Astrocyte of the cerebellum (primary cell): ENCODE measurements at regions not wholly inside any gene's neighbourhood (a gene's known extent, or its start where the extent isn't known, plus 50 kb on each side); places are given as distances from the start of the nearest gene placed in this dataset.

ENCODE experiments used
- DNase-seq: peaks from one replicate; pipeline ENCODE4 v3.0.0-alpha.2; 2011; ENCODE audit warnings: low read depth
- H3K4me3 ChIP-seq: 2 replicates; pipeline ENCODE4 v1.5.1; 2011; ENCODE audit warnings: mild to moderate bottlenecking, low read depth, low read length, moderate library complexity
- CTCF ChIP-seq: IDR thresholded peaks from 2 replicates; pipeline ENCODE4 v1.5.1; 2012; ENCODE audit warnings: low read length, low read depth, moderate library complexity, mild to moderate bottlenecking; ENCODE audit errors: missing control alignments
- in situ Hi-C: cut with HindIII; loops from 2 replicates; pipeline ENCODE4 v1.10.0; 2017; ENCODE audit warnings: low sequenced_read_pairs

DNA sequence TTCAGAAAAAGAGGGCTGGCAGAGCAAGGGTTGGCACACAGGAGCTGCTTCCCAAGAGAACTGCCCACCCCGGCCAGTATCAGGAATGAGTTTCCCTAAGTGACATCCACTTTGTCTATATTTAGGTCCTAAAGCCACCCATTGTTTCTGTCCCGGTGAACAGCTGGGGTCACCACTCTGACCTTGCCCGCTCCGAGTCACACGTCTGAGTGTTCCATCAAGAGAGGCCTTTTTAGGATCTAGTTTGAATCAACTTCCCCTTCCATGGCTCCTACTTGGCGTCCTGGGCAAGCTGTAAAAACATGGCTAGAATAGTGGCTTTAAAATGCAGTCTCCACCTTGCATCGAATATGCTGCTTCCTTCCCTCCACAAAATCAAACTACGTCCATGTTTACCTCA, 109.6 kb upstream of the ARHGEF3 start:
- no peak for TF ChIP-seq CTCF
- DNase-seq = no peak
- no peak overlapping the region for H3K4me3 ChIP-seq
- in situ Hi-C loops = no loop called here

GRCh38 chr3:56909349-56909748, 107.6 kb upstream of the ARHGEF3 start:
- no peak for TF ChIP-seq CTCF
- in situ Hi-C loops = no loop called here
- no peak overlapping the region for H3K4me3 ChIP-seq
- no peak for DNase-seq

- no peak for TF ChIP-seq CTCF
- DNase-seq = no peak
- H3K4me3 ChIP-seq = no peak overlapping the region
- in situ Hi-C loops = no loop called here
Observed at GRCh38 chr3:56908004-56908403, 106.3 kb upstream of the ARHGEF3 start.

DNA sequence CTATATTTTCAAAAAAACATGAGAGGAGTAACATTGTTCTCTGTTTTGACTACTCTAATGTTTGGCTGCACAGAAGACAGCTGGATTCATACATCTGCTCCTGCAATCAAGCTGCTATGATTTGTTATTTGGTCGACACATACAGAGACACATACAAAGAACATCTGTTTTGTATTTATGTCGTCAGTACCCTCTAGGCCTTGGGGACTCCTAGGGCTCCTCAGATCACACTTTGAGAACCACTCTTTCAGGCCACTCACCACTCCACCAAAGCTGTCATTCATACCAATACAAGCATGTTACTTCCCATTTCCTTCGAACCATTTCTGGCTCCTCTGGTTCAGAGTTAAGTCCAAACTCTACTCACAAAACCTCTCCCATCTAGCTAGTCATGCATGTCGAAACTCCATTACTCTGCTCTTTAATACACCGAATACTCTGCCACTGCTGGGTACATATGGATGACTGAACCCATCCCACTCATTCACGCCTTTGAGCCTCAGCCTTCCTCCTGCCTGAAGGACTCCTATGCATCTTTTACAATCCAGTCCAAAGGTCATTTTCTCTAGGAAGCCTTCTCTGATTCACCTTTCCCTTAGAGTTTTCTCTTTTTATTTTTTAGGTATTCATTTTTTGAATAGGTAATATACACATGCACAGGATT, 102.9 kb upstream of the ARHGEF3 start:
- no peak for TF ChIP-seq CTCF
- H3K4me3 ChIP-seq = no peak overlapping the region
- no peak for DNase-seq
- in situ Hi-C loops = no loop called here

DNA sequence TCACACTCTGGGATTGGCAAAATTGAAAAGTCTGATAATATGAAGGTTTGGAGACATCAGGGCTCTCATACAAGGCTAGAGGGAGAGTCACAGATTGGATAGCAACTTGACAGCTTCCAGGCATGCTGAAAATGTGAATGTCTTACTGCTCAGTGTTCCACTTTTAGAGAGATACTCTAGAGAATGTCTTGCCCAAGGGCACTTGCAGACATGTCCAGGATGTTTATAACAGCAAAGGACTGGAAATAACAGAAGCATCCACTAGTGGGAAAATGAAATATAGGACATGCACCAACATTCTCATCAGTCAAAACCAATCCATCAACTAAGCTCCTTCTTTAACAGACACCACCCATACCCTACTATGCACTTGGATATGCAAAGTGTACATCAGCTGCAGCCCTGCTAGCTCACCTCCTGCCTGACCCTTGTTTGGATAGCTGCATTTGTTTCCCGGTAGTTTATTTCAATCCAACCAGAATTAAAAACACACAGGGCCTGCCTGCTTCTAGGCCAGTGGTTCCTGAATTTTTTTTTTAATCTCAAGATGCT, 101.6 kb upstream of the ARHGEF3 start:
- no peak for TF ChIP-seq CTCF
- in situ Hi-C loops = no loop called here

GRCh38 chr3:56902468-56903160, 100.9 kb upstream of the ARHGEF3 start:
- DNase-seq = no peak
- H3K4me3 ChIP-seq = no peak overlapping the region
- no peak for TF ChIP-seq CTCF
- in situ Hi-C loops = no loop called here

More for the DNA sequence above, 101.6 kb upstream of the ARHGEF3 start:
- DNase-seq = no peak
- no peak overlapping the region for H3K4me3 ChIP-seq
